ENCODE measurements at regions not wholly inside any gene's neighbourhood (a gene's known extent, or its start where the extent isn't known, plus 50 kb on each side); places are given as distances from the start of the nearest gene placed in this dataset.

DNA sequence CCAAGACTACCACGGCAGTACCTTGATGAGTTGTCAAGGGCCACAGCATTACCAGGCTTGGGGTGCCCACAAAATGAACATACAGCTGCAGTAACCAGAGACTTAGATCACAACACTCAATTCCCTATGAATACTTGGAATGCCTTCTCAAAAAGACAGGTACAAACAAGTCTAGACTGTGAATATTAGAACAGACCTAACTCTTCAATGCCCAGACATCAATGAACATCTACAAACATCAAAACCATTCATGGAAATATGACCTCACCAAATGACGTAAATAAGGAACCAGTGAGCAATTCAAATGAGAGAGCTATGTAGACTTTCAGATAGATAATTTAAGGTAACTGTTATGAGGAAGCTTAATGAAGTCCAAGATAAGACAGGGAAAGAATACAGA lies 185.1 kb upstream of the POU1F1 start:
- 78 to 100% methylated on average over 1 to 2 of the region's 2 CpGs for WGBS, 2 donors (ENCODE audit: low coverage in 1 of 2)
- H3K36me3 ChIP-seq = no peaks in the 10 kb centered on the region
- no peaks in the 10 kb centered on the region for H3K4me1 ChIP-seq
- H3K27ac ChIP-seq = no peak overlapping the region
- no peak for TF ChIP-seq EP300 (IDR thresholded peaks at IDR 0.05)
- TF ChIP-seq POLR2A (IDR thresholded peaks at IDR 0.05) = no peak
- TF ChIP-seq, protein P1, sequence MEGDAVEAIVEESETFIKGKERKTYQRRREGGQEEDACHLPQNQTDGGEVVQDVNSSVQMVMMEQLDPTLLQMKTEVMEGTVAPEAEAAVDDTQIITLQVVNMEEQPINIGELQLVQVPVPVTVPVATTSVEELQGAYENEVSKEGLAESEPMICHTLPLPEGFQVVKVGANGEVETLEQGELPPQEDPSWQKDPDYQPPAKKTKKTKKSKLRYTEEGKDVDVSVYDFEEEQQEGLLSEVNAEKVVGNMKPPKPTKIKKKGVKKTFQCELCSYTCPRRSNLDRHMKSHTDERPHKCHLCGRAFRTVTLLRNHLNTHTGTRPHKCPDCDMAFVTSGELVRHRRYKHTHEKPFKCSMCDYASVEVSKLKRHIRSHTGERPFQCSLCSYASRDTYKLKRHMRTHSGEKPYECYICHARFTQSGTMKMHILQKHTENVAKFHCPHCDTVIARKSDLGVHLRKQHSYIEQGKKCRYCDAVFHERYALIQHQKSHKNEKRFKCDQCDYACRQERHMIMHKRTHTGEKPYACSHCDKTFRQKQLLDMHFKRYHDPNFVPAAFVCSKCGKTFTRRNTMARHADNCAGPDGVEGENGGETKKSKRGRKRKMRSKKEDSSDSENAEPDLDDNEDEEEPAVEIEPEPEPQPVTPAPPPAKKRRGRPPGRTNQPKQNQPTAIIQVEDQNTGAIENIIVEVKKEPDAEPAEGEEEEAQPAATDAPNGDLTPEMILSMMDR (IDR thresholded peaks at IDR 0.05) = no peak
- peaks cover 0 to 7% (median 0%) of the 10 kb centered on the region in 3 donors for H3K9me3 ChIP-seq
- H3K27me3 ChIP-seq = no peaks in the 10 kb centered on the region
- ATAC-seq = no peak
- no peak overlapping the region for H3K4me3 ChIP-seq

DNA sequence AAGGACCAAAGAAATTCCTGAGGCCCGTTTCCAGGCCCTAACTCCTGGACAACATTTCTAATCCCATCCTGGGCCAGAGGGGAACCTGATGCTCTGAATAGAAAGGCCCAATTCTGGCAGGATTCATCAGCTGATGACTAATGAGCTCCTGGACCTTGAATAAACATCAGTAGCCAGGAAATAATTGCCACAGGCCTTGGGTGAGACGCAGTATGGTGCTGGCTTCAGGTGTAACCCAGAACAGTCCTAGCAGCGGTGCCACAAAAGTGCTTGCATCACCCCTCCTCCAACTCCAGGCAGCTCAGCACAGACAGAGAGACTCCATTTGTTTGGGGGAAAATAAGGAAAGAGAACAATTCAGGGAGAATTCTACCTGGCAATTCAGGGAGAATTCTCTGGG lies 184.7 kb upstream of the POU1F1 start:
- TF ChIP-seq, protein P1 (IDR thresholded peaks at IDR 0.05) = no peak
- TF ChIP-seq EP300 (IDR thresholded peaks at IDR 0.05) (no peak), POLR2AphosphoS5 (IDR thresholded peaks at IDR 0.05) (no peak), POLR2A (IDR thresholded peaks at IDR 0.05) (no peak)
- WGBS, 2 donors (ENCODE audit: low coverage in 1 of 2) = 33 to 67% methylated on average over 1 of the region's 3 CpGs

DNA sequence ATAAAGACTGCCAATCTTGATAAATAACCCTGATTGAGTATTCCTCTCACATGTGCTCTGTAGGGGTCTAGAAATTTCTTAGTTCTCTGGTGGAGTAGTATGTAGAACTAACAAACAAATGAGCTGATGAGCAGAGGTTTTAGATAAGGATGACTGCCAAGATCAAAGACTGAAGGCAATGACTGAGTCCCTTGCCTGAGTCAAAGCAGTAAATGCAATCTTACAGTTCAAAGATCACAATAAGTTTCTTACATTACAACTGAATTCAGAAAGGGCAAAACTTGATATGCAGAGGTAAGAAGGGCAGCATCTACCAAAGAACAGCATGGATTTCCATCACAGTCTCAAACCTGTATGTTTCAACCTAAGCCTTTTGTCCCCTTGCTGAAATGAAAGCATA lies 172.2 kb upstream of the POU1F1 start:
- Histone ChIP-seq H3K27me3 (no peaks in the 10 kb centered on the region), H3K27ac (no peak overlapping the region), H3K36me3 (no peaks in the 10 kb centered on the region), H3K9me3 (peaks cover 0 to 17% (median 0%) of the 10 kb centered on the region in 3 donors), H3K4me3 (no peak overlapping the region), H3K4me1 (no peaks in the 10 kb centered on the region)
- TF ChIP-seq EP300 (IDR thresholded peaks at IDR 0.05) = no peak
- no peak for TF ChIP-seq POLR2AphosphoS5 (IDR thresholded peaks at IDR 0.05)
- TF ChIP-seq POLR2A (IDR thresholded peaks at IDR 0.05) = no peak
- TF ChIP-seq, protein P1 (IDR thresholded peaks at IDR 0.05) = no peak
- ATAC-seq = no peak

More for the DNA sequence above, 184.7 kb upstream of the POU1F1 start:
- no peak for ATAC-seq
- no peaks in the 10 kb centered on the region for H3K4me1 ChIP-seq
- peaks cover 0 to 3% (median 0%) of the 10 kb centered on the region in 3 donors for H3K9me3 ChIP-seq
- H3K4me3 ChIP-seq = no peak overlapping the region
- H3K36me3 ChIP-seq = no peaks in the 10 kb centered on the region
- H3K27ac ChIP-seq = no peak overlapping the region
- no peaks in the 10 kb centered on the region for H3K27me3 ChIP-seq

DNA sequence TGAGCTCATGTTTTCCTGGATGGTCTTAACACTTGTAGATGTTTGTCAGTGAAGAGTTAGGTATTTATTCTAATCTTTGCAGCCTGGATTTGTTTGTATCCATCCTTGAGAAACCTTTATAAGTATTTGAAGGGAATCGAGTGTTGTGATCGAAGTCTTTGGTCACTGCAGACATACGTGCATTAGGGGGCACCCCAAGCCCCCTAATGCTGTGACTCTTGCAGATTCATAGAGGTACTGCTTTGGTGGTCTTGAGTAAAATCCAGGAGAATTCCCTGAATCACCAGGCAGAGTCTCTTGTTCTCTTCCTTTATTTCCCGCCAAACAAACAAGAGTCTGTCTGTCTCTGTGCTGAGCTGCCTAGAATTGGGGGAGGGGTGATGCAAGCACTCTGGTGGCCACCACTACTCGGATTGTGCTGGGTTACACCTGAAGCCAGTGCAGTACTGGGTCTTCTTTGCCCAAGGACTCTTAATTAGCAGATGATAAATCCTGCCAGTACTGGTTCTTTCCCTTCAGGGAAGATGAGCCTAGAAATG lies 170.5 kb upstream of the POU1F1 start:
- Histone ChIP-seq H3K27ac (no peak overlapping the region), H3K36me3 (no peaks in the 10 kb centered on the region), H3K27me3 (no peaks in the 10 kb centered on the region), H3K9me3 (peaks cover 0 to 17% (median 0%) of the 10 kb centered on the region in 3 donors), H3K4me1 (no peaks in the 10 kb centered on the region), H3K4me3 (no peak overlapping the region)
- TF ChIP-seq POLR2A (IDR thresholded peaks at IDR 0.05) = no peak
- TF ChIP-seq, protein P1 (IDR thresholded peaks at IDR 0.05) = no peak
- no peak for TF ChIP-seq EP300 (IDR thresholded peaks at IDR 0.05)
- TF ChIP-seq POLR2AphosphoS5 (IDR thresholded peaks at IDR 0.05) = no peak
- WGBS, 2 donors (ENCODE audit: low coverage in 1 of 2) = 52 to 70% methylated on average over 4 to 5 of the region's 5 CpGs
- no peak for ATAC-seq

DNA sequence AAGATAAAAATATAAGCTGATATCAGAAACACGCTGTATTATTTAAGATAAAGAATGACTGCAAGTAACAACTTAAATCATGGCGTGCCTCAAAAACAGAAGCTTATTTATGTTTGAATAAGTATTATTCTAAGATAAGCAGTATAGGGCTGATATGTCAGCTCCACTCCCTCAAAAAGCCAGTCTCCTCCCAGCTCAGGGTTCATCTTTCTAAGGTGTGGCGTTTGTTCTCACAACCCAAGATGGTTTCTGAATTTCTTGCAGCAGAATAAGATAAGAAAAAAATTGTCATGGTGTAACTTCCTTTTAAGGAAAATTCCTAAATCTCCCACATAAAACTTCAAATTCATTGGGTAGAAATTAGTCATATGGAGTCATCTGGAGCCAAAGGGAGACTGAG lies 166.1 kb upstream of the POU1F1 start:
- Histone ChIP-seq H3K27ac (no peak overlapping the region), H3K9me3 (peaks cover 0 to 11% (median 0%) of the 10 kb centered on the region in 3 donors), H3K36me3 (no peaks in the 10 kb centered on the region), H3K27me3 (no peaks in the 10 kb centered on the region), H3K4me3 (no peak overlapping the region), H3K4me1 (no peaks in the 10 kb centered on the region)
- WGBS, 2 donors (ENCODE audit: low coverage in 1 of 2) = 71 to 88% methylated on average over 2 to 3 of the region's 3 CpGs
- ATAC-seq = no peak
- TF ChIP-seq POLR2A (IDR thresholded peaks at IDR 0.05) (no peak), EP300 (IDR thresholded peaks at IDR 0.05) (no peak), POLR2AphosphoS5 (IDR thresholded peaks at IDR 0.05) (no peak)
- TF ChIP-seq, protein P1 (IDR thresholded peaks at IDR 0.05) = no peak

All from gastroesophageal sphincter (tissue), 4 donors.